Epidermal melanocyte (primary cell): ENCODE measurements at regions not wholly inside any gene's neighbourhood (a gene's known extent, or its start where the extent isn't known, plus 50 kb on each side); places are given as distances from the start of the nearest gene placed in this dataset.

ENCODE experiments used
- DNase-seq: peaks from one replicate; pipeline ENCODE4 v3.0.0; 2011; ENCODE audit warnings: low spot score; ENCODE audit not compliant: insufficient read length

- DNase-seq, result no peak
Measured at GRCh38 chr15:77737238-77738037, 104.7 kb upstream of the LINGO1 start.

DNA sequence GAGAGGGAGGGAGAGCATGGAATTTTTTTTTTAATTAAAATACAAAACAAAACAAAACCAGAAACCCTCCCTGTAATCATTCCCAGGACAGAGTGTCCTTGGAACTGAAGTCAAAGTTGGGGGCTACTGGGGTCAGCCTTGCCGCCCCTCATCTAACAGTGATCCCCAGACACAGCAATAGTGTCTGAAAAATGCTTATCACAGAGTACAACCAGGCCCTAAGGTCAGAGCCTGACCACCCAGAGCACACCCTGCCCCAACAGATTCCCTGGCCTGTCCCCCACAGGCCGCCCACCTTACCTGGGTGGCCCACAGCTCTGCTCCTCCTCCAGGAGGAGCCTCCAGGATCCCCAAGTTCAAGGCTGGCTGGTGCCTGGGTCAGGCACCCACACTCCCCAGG is 101.6 kb upstream of the LINGO1 start:
- DNase-seq, result no peak

DNA sequence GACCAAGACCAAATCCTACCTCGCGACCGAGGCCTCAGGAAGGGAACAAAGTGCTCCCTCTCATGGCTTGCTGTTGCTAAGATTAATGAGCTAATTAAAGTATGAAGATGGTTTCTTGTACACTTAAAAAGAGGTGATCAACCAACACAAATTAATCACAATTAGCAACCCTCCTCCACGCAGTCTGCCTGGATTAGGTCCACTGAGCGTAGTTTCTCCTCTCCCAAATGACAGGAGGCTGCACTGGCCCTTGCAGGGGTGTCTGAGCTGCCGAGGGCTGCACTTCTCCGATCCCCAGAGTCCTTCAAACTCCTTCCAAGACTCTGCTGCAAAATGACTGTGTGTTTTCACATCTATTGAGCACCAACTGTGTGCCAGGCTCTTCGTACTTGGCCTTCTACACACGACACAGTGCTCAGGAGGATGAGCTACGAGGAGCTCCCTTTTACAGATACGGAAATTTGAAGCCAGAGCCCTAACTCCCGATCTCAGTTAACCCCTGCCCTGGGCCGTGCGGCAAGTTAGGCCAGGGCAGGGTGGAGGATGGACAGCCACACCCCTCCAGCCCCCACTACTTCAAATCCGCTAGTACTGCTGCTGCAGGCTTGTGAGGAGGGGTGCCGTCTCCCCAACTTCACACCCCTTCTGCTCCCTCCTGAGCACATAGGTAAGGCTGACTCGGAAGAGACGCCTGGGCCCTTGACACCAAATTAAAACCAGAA is 101.0 kb upstream of the LINGO1 start:
- no peak for DNase-seq

GRCh38 chr15:77732514-77733335 is 100.0 kb upstream of the LINGO1 start:
- no peak for DNase-seq

GRCh38 chr15:77731945-77732344 is 99.2 kb upstream of the LINGO1 start:
- DNase-seq, result no peak

- DNase-seq, result no peak
Measured at GRCh38 chr15:77731067-77731466, 98.4 kb upstream of the LINGO1 start.

DNA sequence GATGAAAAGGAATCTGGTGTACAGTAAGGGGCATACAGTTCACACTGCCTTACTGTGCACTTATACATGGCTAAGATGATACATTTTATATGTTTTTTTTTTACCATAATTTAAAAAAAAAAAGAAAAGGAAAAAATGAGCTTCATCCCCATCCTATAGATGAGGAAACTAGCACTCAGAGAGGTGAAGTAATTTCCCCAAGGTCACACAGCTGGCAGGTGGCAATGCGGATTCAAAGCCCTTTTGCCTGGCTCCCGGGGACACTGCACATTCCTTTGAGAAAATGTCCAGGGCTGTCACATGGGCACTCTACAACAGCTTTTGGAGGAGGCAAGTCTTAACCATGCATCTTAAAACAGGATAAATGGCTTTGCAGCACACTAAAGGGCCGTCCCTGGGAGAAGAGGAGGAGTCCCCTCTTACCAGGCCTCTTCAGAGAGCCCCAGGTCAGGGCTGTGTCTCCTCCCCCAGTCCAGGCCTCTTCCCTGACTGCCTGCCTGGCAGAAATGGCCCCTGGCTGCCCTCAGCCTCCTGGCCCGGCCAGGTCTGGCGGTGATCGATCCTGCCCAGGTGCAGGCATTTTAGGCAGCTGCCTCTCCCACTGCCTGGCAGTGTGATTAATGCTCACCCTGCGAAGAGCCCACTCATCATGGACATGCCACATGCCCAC is 95.1 kb upstream of the LINGO1 start:
- DNase-seq, result no peak

- DNase-seq, result no peak
Measured at GRCh38 chr15:77724715-77725114, 92.0 kb upstream of the LINGO1 start.

- no peak for DNase-seq
Measured at GRCh38 chr15:77723756-77724155, 91.0 kb upstream of the LINGO1 start.

DNA sequence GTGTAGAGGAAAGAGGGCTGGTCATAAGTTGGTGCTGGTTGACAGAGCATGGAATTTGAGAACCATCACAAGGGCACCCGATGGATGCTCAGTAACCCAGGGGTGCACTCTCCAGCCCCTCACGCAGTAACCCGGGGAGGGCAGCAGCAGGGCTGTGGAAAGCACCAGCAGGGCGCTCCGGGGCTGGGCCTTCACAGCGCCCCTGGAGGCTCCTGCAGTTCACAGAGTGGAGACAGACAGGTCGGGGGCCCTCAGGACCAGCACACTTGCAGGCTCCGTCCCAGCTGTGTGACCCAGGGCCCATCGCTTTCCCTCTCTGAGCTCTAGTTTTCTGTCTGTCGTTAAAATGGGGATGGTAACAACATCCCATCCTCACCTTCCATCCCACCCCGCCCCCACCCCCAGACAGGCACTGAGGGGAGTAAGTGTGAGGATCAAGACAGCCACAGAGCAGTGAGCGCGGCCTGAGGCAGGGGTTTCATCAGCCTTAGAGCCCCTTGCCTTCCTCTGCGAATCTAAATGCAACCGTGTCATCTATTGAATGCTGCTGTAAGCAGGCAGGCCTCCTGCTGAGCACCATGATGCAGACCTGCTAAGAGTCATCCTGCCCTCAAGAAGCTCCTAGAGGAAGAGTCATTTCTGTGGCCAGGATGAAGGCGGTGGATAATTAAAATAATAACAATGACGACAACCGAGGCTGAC is 90.2 kb upstream of the LINGO1 start:
- DNase-seq, result no peak

- no peak for DNase-seq
Measured at GRCh38 chr15:77721963-77722362, 89.3 kb upstream of the LINGO1 start.

- DNase-seq, result no peak
Measured at GRCh38 chr15:77720655-77721054, 87.9 kb upstream of the LINGO1 start.

DNA sequence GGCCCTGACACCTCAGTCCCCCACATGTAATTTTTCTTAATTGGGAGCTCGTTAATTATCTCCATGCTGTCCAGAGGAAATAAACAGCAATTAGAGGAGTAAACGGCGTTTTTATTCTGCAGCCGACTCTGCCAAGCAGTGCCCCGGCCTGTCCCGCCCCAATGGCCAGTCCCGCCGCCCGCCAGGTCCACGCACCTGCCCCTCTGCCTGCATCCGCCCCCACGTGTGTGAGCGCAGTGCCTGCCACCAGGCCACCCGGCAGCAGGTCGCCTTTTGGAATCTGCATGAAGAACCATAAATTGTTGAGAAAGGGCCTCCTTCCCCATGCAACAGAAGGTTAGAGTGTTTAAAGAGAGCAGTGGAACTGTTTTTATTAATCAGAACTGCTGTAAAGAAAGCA is 87.5 kb upstream of the LINGO1 start:
- no peak for DNase-seq

DNA sequence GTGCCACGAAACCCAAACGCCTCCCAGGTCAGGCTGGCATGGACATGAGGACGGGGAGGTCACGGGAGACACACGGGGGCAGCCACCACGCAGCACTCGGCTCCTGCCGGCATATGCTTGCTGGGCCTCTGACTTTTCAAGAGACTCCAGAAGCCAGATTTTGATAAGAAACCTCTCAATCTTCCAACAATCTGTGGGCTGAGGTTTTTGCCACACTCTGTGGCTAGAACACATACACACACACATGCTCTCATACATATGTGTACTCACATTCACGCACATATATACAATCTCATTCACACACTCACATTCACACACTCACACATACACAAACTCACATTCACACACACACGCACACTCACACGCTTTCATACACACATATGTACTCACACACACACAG is 86.7 kb upstream of the LINGO1 start:
- no peak for DNase-seq

DNA sequence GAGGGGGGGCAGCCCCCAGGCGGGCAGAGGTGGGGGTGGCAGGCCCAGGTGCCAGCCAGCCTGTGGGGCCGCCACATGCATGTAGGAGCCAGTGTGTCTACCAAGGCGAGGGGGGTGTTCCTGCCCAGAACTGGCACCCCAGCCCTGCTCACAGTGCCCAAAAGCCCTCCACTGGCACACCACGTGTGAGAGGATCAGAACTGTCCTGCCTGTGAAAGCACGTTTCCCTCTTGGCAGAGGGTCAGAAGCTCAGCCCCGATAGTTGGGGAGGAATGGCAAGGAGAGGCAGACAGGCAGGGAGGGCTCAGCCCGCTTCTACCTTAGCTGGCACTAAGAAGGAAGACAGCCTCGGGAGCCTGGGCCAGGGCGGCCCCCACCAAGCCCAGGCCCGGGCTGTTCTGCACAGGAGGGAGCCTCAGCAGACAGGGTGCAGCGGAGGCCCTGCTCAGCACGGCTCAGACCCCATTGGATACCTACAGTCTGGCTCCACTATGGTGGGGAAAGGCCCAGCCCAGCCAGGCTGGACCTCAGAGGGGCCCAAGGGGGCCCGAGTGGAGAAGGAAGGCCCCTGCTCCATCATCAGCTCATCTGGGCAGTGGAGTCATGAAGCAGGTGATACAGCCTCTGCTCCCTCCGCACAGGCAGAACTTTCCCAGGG is 84.8 kb upstream of the LINGO1 start:
- no peak for DNase-seq

DNA sequence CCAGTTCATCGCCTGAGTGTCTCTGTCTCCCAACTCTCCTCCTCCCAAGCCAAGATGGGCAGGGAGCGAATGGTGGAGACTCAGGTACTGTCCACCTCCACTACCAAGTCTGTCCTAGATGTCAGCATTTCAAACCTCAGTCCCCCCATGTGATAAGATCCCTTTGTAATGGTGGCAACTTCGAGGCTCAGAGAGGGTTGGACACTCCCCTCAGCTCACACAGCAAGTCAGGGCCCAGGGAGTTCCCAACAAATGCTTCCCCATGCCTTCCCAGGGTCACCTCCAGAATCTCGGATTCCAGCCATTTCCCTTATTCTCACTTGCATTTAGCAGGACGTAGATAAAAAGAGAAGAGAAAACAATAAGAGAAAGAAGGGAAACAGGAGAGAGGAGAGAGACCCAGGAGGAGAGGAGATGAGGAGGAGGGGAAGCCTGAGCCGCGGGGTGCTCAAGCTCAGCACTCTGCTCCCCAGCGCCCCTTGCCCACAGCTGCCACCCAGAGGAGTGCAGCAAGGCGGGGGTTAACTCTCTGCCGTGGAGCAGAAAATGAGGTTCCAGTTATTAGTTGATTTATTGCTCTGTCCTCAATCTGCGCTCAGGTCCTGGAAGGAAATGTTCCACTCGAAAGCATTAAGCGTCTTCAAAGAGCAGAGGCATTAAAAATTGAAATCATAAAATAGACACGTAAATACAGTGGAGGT is 84.1 kb upstream of the LINGO1 start:
- no peak for DNase-seq

DNA sequence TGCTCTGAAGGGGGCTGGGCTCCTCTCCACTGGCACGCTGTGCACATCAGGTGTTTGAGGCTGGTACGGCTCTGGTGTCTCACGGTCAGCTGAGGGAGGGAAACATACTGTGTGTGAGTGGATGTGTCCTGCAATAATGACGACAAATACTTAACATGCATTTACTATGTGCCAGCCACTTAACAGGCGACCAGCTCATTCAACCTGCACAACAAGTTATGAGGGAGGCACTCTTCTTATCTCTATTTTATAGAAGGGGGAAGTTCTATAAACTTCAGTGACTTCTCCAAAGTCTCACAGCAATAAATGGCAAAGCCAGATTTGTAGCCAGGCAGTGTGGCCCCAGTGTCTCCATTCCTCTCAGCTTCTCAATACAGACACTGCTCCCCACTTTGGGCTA is 83.1 kb upstream of the LINGO1 start:
- no peak for DNase-seq

DNA sequence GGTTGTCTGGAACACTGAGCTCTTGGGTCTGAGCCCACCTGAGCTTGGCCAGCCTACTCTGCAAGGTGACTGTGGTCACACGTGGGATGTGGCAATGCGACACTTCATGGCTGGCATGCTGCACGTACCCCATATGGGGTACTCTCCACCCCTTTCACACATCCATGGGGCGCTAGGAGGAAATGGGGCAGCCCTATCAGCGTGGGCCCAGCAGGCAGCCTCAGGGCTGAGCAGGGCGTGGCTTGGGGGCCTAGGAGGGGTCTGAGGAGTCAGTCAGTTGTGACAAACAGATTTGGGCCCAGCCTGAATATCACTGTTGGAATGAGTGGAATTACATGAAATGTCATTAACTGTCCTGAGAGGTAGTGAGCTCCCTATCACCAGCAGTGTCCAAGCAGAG is 82.3 kb upstream of the LINGO1 start:
- no peak for DNase-seq

- no peak for DNase-seq
Measured at GRCh38 chr15:77714555-77714954, 81.8 kb upstream of the LINGO1 start.

- DNase-seq, result no peak
Measured at GRCh38 chr15:77714023-77714422, 81.3 kb upstream of the LINGO1 start.
